ENCODE measurements at regions not wholly inside any gene's neighbourhood (a gene's known extent, or its start where the extent isn't known, plus 50 kb on each side); places are given as distances from the start of the nearest gene placed in this dataset.

- no peaks in the 10 kb centered on the region for H3K4me1 ChIP-seq (ENCODE audit: insufficient read depth, low read length)
- no peak overlapping the region for H2AFZ ChIP-seq (ENCODE audit: low read length)
- no peaks in the 10 kb centered on the region for H4K20me1 ChIP-seq (ENCODE audit: insufficient read depth, low read length)
- H3K9me3 ChIP-seq (ENCODE audit: low read depth, low read length) = no peaks in the 10 kb centered on the region
- H3K36me3 ChIP-seq (ENCODE audit: insufficient read depth, low read length) = no peaks in the 10 kb centered on the region
- no peak overlapping the region for H3K4me2 ChIP-seq (ENCODE audit: insufficient read depth, low read length)
- no peaks in the 10 kb centered on the region for H3K27me3 ChIP-seq (ENCODE audit: insufficient read depth, low read length)
- H3K27ac ChIP-seq (ENCODE audit: low read depth, low read length) = no peak overlapping the region
- no peak overlapping the region for H3K4me3 ChIP-seq (ENCODE audit: insufficient read depth, low read length)
- TF ChIP-seq CTCF (IDR thresholded peaks at IDR 0.05; ENCODE audit: extremely low read depth, low read depth, low read length) = no peak
- DNase-seq (ENCODE audit: insufficient read length, low spot score, missing footprints) = no peak
- H3K79me2 ChIP-seq (ENCODE audit: insufficient read depth, low read length) = no peaks in the 10 kb centered on the region
Measured at GRCh38 chr16:73558219-73558618, 510.3 kb upstream of the ZFHX3 start.

- H3K27me3 ChIP-seq (ENCODE audit: insufficient read depth, low read length) = no peaks in the 10 kb centered on the region
- no peak for TF ChIP-seq CTCF (IDR thresholded peaks at IDR 0.05; ENCODE audit: extremely low read depth, low read depth, low read length)
Measured at GRCh38 chr16:73553941-73554660, 506.2 kb upstream of the ZFHX3 start.

GRCh38 chr16:73549984-73550631 lies 502.2 kb upstream of the ZFHX3 start:
- Histone ChIP-seq H2AFZ (ENCODE audit: low read length) (no peak overlapping the region), H3K4me1 (ENCODE audit: insufficient read depth, low read length) (no peaks in the 10 kb centered on the region), H3K79me2 (ENCODE audit: insufficient read depth, low read length) (no peaks in the 10 kb centered on the region), H4K20me1 (ENCODE audit: insufficient read depth, low read length) (no peaks in the 10 kb centered on the region), H3K27me3 (ENCODE audit: insufficient read depth, low read length) (peaks cover 10% of the 10 kb centered on the region), H3K36me3 (ENCODE audit: insufficient read depth, low read length) (no peaks in the 10 kb centered on the region), H3K4me2 (ENCODE audit: insufficient read depth, low read length) (no peak overlapping the region), H3K27ac (ENCODE audit: low read depth, low read length) (no peak overlapping the region), H3K9me3 (ENCODE audit: low read depth, low read length) (no peaks in the 10 kb centered on the region), H3K4me3 (ENCODE audit: insufficient read depth, low read length) (no peak overlapping the region)
- TF ChIP-seq CTCF (IDR thresholded peaks at IDR 0.05; ENCODE audit: extremely low read depth, low read depth, low read length) = no peak
- no peak for DNase-seq (ENCODE audit: insufficient read length, low spot score, missing footprints)

More at GRCh38 chr16:73553941-73554660, 506.2 kb upstream of the ZFHX3 start:
- Histone ChIP-seq H3K4me3 (ENCODE audit: insufficient read depth, low read length) (no peak overlapping the region), H3K4me2 (ENCODE audit: insufficient read depth, low read length) (no peak overlapping the region), H3K36me3 (ENCODE audit: insufficient read depth, low read length) (no peaks in the 10 kb centered on the region), H3K4me1 (ENCODE audit: insufficient read depth, low read length) (no peaks in the 10 kb centered on the region), H3K79me2 (ENCODE audit: insufficient read depth, low read length) (no peaks in the 10 kb centered on the region), H4K20me1 (ENCODE audit: insufficient read depth, low read length) (no peaks in the 10 kb centered on the region), H3K27ac (ENCODE audit: low read depth, low read length) (no peak overlapping the region), H3K9me3 (ENCODE audit: low read depth, low read length) (no peaks in the 10 kb centered on the region), H2AFZ (ENCODE audit: low read length) (no peak overlapping the region)
- no peak for DNase-seq (ENCODE audit: insufficient read length, low spot score, missing footprints)
